ENCODE measurements at regions not wholly inside any gene's neighbourhood (a gene's known extent, or its start where the extent isn't known, plus 50 kb on each side); places are given as distances from the start of the nearest gene placed in this dataset.
A peak's percentile ranks its signal among the peaks of the same experiment; 100 is the strongest.

DNA sequence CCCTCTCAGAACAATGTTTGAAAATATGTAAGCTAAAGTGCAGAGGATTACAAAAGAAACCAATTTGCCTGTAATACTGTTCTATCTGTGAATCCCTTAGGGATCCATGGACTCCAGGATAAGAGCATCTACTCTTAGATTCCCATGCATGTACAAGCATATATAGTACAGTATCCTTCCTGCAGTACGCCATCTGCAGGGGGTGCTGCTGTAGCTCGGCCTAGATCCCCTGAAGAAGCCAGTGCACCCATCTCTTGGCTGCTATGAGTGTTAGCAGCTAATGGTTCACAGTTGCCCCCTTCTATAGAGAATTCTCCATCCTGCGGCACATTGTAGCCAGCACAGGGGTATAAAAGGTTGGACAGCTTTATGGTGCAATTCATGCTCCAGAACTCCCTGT lies 61.8 kb upstream of the SLC30A5 start:
- DNase-seq (ENCODE audit: low spot score) = no peak

DNA sequence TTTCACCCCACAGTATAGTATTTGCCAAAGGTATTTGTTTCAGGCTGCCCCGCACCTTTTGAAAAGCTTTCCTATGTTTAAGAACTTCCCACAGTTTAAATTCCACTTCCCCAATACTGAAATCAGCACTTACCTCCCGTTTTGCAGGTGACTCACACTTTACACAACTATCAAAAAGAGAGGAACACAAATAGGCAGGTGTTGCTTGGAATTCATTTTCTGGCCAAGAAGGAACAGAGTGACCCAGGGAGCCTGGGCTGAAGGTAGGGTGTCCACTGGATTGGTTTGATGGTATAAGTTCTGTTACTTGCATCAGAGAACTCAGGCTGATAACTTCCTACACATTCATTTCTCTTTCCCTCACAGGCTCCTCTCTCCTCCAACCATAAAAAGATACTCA lies 60.1 kb upstream of the SLC30A5 start:
- no peak for DNase-seq (ENCODE audit: low spot score)

DNA sequence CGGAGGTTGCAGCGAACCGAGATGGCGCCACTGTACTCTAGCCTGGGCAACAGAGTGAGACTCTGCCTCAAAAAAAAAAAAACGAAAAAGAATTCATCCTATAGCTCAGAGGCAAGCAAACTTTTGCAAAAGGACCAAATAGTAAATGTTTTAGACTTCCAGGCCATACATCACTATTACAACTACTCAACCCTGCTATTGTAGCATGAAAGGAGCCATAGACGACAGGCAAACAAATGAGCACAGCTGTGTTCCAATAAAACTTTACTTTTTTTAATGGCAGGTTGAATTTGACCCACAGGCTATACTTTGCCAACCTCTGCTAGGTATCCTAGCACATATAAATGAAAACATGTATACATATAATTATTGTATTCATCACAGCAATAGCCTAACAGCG lies 58.9 kb upstream of the SLC30A5 start:
- no peak for DNase-seq (ENCODE audit: low spot score)

DNA sequence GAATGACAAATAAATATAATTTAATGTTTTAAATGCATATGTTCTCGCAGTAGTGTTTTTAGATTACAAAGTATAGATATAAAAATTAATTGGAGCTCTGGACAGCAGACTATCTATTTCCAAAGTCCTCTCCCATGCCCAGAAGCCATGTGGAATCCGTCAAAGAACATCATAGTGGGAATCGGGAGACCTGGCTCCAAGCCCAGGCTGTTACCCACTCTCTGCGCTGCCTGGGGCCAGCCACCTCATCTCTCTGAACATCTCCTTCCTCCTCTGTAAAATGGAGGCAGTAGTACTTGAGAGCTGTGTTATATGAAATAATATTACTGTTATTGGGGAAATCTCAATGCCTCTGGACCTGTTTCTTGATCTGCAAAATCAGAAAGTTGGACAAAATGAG lies 58.1 kb upstream of the SLC30A5 start:
- DNase-seq (ENCODE audit: low spot score) = no peak

DNA sequence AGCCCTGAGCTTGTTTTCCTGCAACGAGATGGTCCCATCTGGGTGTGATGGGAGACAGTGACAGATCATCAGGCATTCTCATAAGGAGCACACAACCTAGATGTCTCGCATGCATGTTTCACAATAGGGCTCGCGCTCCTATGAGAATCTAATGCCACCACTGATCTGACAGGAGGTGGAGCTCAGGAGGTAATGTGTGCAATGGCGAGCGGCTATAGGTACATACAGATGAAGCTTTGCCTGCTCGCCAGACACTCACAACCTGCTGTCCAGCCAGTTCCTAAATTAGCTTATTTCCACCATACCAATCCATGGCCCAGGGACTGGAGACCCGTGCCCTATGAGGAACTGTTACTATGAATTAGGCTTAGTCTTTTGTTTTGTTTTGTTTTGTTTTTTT lies 55.3 kb upstream of the SLC30A5 start:
- no peak for DNase-seq (ENCODE audit: low spot score)

DNA sequence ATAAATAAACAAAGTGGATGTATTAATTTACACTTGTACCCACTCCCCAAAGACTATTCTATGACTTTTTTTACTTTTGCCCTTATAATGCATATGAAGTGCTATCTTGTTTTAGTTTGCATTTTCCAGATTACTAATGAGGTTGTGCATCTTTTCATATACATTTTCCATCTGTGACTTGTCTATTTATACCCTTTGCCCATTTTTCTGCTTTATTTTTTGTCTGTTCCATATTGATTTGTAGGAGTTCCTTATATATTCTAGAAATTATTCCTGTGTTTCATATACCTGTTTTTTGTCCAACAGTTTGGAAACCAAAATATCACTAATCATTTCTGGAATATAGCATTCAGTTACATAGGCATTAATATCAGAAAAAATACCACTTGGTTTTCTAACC lies 54.0 kb upstream of the SLC30A5 start:
- no peak for DNase-seq (ENCODE audit: low spot score)

GRCh38 chr5:69042500-69042899 lies 51.3 kb upstream of the SLC30A5 start:
- no peak for DNase-seq (ENCODE audit: low spot score)

DNA sequence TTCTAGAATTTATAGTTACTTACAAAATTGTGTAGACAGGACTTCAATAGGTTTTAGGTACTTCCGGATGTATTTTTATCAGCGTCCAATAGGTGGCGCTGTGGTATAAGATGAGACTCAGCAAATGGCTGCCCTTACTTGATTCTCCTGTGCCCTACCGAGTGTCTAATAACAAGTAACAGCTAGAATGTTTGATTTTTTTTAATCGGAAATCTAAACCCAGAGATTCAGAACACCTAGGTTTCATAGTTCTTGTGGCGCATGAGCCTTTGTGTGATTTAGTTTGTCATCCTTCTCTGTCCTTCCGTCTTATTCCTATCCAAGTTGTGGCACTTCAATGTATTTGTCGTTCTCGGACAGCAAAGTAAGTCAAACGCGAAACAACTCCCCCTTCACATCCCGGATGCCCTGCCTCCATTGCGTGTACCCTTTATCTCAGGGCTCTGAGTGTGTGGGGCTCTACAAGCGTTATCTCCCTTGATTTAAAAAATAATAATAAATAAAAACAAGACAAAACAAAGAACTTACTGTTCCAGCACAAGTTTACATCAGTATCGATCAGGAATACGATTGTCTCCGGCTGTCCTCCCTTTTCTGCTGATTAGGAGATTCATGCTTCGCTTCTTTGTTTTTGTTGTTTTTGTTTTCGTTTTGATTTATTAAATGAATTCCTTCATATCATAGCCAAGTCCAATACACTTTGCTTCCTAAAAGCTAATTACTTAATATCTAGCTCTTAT lies 50.7 kb upstream of the SLC30A5 start:
- DNase-seq (ENCODE audit: low spot score) = peak; percentile 92

DNA sequence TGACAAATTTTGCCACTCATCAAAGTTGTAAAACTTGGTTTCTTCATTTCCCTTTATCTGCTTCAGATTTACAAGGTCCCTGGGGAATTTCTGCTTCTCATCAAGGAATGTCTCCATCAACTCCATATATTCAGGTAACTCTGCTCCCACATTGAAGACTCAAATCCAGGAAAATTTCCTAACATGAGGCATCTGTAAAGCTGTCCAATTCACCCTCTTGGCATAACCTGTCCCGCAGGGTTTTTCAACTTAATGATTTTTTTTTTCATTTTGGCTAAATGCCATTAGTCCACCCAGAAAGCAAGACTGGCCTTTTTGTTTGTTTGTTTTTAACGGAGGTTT lies 50.2 kb upstream of the SLC30A5 start:
- no peak for DNase-seq (ENCODE audit: low spot score)
